ENCODE measurements at regions not wholly inside any gene's neighbourhood (a gene's known extent, or its start where the extent isn't known, plus 50 kb on each side); places are given as distances from the start of the nearest gene placed in this dataset.

- CTCF ChIA-PET: no interaction called here
- BruUV-seq (replicated peaks): no TSS peak
- H3K27ac ChIP-seq (ENCODE audit: low read length): no peak overlapping the region
- H3K36me3 ChIP-seq (ENCODE audit: control insufficient read depth, insufficient read depth, low read length): no peaks in the 10 kb centered on the region
- in situ Hi-C loops (cut with HindIII; ENCODE audit: low pct_unique_long_range_greater_than_20kb, low sequenced_read_pairs) (no loop called here), intact Hi-C loops (cut with micrococcal nuclease; ENCODE audit: unreplicated experiment) (no loop called here)
- POLR2A ChIA-PET: no interaction called here
- no peak overlapping the region for H3K4me3 ChIP-seq (ENCODE audit: low read depth in 2 of 2, low read length in 2 of 2)
- no peaks in the 10 kb centered on the region for H3K9me3 ChIP-seq (ENCODE audit: control insufficient read depth, insufficient read depth, low read depth, low read length)
- TF ChIP-seq SIN3A (IDR thresholded peaks at IDR 0.05; ENCODE audit: borderline replicate concordance, insufficient read depth, low read depth, low read length) (no peak), TCF7L2 (IDR thresholded peaks at IDR 0.05; ENCODE audit: low read depth, low read length) (no peak), CTCF (IDR thresholded peaks at IDR 0.05) (no peak), POLR2AphosphoS5 (IDR thresholded peaks at IDR 0.05; ENCODE audit: low read depth, low read length) (no peak), REST (IDR thresholded peaks at IDR 0.05; ENCODE audit: insufficient read depth in 1 of 2, low read depth in 2 of 2, low read length in 1 of 2) (no peak)
- ATAC-seq (no peak), DNase-seq (ENCODE audit: low read depth, low spot score) (no peak)
- H3K4me1 ChIP-seq (ENCODE audit: control insufficient read depth, insufficient read depth, low read length): no peaks in the 10 kb centered on the region
- H3K27me3 ChIP-seq (ENCODE audit: control insufficient read depth, insufficient read depth, low read length): peaks cover 4% of the 10 kb centered on the region; the same call in 1 of the 2 replicates
Observed at GRCh38 chr2:176525086-176525485, 255.8 kb downstream of the MTX2 start.

- TF ChIP-seq REST (IDR thresholded peaks at IDR 0.05; ENCODE audit: insufficient read depth in 1 of 2, low read depth in 2 of 2, low read length in 1 of 2) (no peak), CTCF (IDR thresholded peaks at IDR 0.05) (no peak), TCF7L2 (IDR thresholded peaks at IDR 0.05; ENCODE audit: low read depth, low read length) (peak; percentile 68), SIN3A (IDR thresholded peaks at IDR 0.05; ENCODE audit: borderline replicate concordance, insufficient read depth, low read depth, low read length) (no peak), POLR2AphosphoS5 (IDR thresholded peaks at IDR 0.05; ENCODE audit: low read depth, low read length) (no peak)
- ChIA-PET CTCF (no interaction called here), POLR2A (no interaction called here)
- no peak for DNase-seq (ENCODE audit: low read depth, low spot score)
- H3K4me3 ChIP-seq (ENCODE audit: low read depth in 2 of 2, low read length in 2 of 2): no peak overlapping the region
- H3K4me1 ChIP-seq (ENCODE audit: control insufficient read depth, insufficient read depth, low read length): no peaks in the 10 kb centered on the region
- H3K9me3 ChIP-seq (ENCODE audit: control insufficient read depth, insufficient read depth, low read depth, low read length): no peaks in the 10 kb centered on the region
- intact Hi-C loops (cut with micrococcal nuclease; ENCODE audit: unreplicated experiment) (no loop called here), in situ Hi-C loops (cut with HindIII; ENCODE audit: low pct_unique_long_range_greater_than_20kb, low sequenced_read_pairs) (no loop called here)
- no peak overlapping the region for H3K27ac ChIP-seq (ENCODE audit: low read length)
- H3K27me3 ChIP-seq (ENCODE audit: control insufficient read depth, insufficient read depth, low read length): peaks cover 4% of the 10 kb centered on the region; the same call in 1 of the 2 replicates
- ATAC-seq: no peak
- no peaks in the 10 kb centered on the region for H3K36me3 ChIP-seq (ENCODE audit: control insufficient read depth, insufficient read depth, low read length)
- no TSS peak for BruUV-seq (replicated peaks)
Observed at GRCh38 chr2:176526995-176527901, 258.0 kb downstream of the MTX2 start.
